Heart right ventricle (tissue), 16 donors: ENCODE measurements at regions not wholly inside any gene's neighbourhood (a gene's known extent, or its start where the extent isn't known, plus 50 kb on each side); places are given as distances from the start of the nearest gene placed in this dataset.
A peak's percentile ranks its signal among the peaks of the same experiment; 100 is the strongest.

Source experiments
- ATAC-seq, 8 donors: fragments of 200-7000 bp; cut with Tn5 transposase; one replicate each; pipeline ENCODE4 v1.9.1; 2020; ENCODE audit warnings: mild to moderate bottlenecking in 8 of 8, moderate library complexity in 8 of 8, moderate number of reproducible peaks in 1 of 8
- DNase-seq, 2 donors: peaks; one replicate each; pipeline ENCODE4 v3.0.0-alpha.2; 2020
- H3K27ac ChIP-seq, 10 donors: fragments of 200-600 bp; sonication (generic) in 2 of 10; one replicate each; pipeline versions ENCODE4 v1.5.0 to v1.8.0; 2020 to 2022; ENCODE audit warnings: mild to moderate bottlenecking in 3 of 10
- H3K27me3 ChIP-seq, 7 donors: fragments of 200-600 bp; one replicate each; pipeline ENCODE4 v1.8.0; 2021 to 2022; ENCODE audit warnings: mild to moderate bottlenecking in 2 of 7
- H3K36me3 ChIP-seq, 9 donors: fragments of 200-600 bp; sonication (generic) in 1 of 9; one replicate each; pipeline versions ENCODE4 v1.5.0 to v1.8.0; 2020 to 2022; ENCODE audit warnings: mild to moderate bottlenecking in 2 of 9
- H3K4me1 ChIP-seq, 9 donors: fragments of 200-600 bp; sonication (generic) in 1 of 9; one replicate each; pipeline versions ENCODE4 v1.5.0 to v1.8.0; 2020 to 2022; ENCODE audit warnings: mild to moderate bottlenecking in 4 of 9
- H3K4me3 ChIP-seq, 10 donors: fragments of 200-600 bp; sonication (generic) in 2 of 10; one replicate each; pipeline versions ENCODE4 v1.5.0 to v1.8.0; 2020 to 2022; ENCODE audit warnings: mild to moderate bottlenecking in 7 of 10, moderate library complexity in 2 of 10
- H3K9me3 ChIP-seq, 11 donors: fragments of 200-600 bp in 10 of 11; sonication (generic) in 2 of 11; one replicate each; pipeline versions ENCODE4 v1.5.0 to v1.8.0; 2013 to 2022; ENCODE audit warnings: mild to moderate bottlenecking in 2 of 11, control low read depth in 1 of 11, moderate library complexity in 1 of 11
- WGBS, 2 donors: extraction: QIAGEN DNeasy Blood & Tissue Kit; methylation state at CpG; one replicate each; pipeline ENCODE4 v1.1.7; 2013; ENCODE audit warnings: inconsistent platforms in 1 of 2; 5-methylcytosine and 5-hydroxymethylcytosine counted together
- intact Hi-C, 10 donors: fragments of 100-400 bp; cut with DNase I; formaldehyde crosslinking; loops; one replicate each; pipeline versions ENCODE4 v1.11.1 to v1.14.2; 2022
- TF ChIP-seq, protein P1 (sequence below), 9 donors: fragments of 200-600 bp; sonication (generic) in 2 of 9; IDR thresholded peaks; one replicate each; pipeline versions ENCODE4 v1.5.0 to v1.8.0; 2021 to 2022; ENCODE audit warnings: antibody characterized with exemption in 9 of 9, mild to moderate bottlenecking in 5 of 9, moderate library complexity in 1 of 9
- donor health status: Arrhythmogenic right ventricular cardiomyopathy.
- donor health status: ischemic (EF 13 %, LVEDD 7.1; RV severe dilation, severe dysfunction).
- donor health status: healthy with polysubstance abuse.
- donor health status: DM: no; HTN: yes; CAD: no.
- donor health status: DM: no; HTN: no; CAD: no.
- donor health status: ischemic (EF 25% LVEDD 6.9; RV normal size, moderate dysfunction).
- donor health status: ischemic (EF 25% LVEDD 5.7; RV mildly dilated, moderate dysfunction).
- donor health status: healthy.
- donor health status: DM: yes; HTN: yes; CAD: no.
- donor health status: Ischemic cardiomyopathy.
- donor health status: ischemic (EF 35%, LVEDD 5.7; RV mildly dilated, moderate dysfunction).
- donor health status: nonischemic (EF 11% LVEDD 7.7; RV severe dilation, severe dysfunction).
- donor health status: DM: yes; HTN: yes; CAD: no.
- donor health status: PGD.
- donor health status: ischemic (EF 29% LVEDD 5.4; RV normal size, mild dysfunction).
- donor health status: nonischemic (EF 23%, LVEDD 6.1; RV moderate dilation, normal function).

DNA sequence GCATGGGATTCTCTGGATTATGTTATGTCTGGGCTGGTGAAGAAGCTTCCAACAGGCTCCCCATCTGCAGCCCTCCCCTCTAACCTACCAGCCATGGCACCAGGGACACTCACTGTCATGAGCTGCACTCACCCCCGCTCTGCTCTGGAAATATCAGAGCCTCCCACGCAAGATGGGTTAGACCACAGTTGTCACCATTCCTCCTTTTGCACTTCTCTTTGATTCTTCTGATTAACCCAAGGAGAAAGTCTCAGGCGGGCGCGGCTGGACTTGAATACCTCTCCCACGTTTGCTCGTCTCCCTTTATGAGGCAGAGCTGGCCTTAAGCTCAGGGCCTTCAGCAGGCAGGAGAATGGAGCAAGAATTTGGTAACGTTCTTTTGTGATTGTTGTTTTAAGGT is 128.1 kb downstream of the CEBPB start:
- Histone ChIP-seq H3K9me3 (peaks cover 0 to 4% (median 0%) of the 10 kb centered on the region in 11 donors), H3K4me1 (peaks cover 0 to 31% (median 23%) of the 10 kb centered on the region in 9 donors), H3K27ac (no peak overlapping the region), H3K4me3 (no peak overlapping the region), H3K36me3 (no peaks in the 10 kb centered on the region), H3K27me3 (no peaks in the 10 kb centered on the region)
- 82 to 91% methylated on average over 8 of the region's 8 CpGs for WGBS, 2 donors
- intact Hi-C loops = loop anchor here in 1 of 10 donors (5.0 kb wide), 1 partner anchor 41 kb away; no protein-coding TSS in a partner anchor
- TF ChIP-seq, protein P1, sequence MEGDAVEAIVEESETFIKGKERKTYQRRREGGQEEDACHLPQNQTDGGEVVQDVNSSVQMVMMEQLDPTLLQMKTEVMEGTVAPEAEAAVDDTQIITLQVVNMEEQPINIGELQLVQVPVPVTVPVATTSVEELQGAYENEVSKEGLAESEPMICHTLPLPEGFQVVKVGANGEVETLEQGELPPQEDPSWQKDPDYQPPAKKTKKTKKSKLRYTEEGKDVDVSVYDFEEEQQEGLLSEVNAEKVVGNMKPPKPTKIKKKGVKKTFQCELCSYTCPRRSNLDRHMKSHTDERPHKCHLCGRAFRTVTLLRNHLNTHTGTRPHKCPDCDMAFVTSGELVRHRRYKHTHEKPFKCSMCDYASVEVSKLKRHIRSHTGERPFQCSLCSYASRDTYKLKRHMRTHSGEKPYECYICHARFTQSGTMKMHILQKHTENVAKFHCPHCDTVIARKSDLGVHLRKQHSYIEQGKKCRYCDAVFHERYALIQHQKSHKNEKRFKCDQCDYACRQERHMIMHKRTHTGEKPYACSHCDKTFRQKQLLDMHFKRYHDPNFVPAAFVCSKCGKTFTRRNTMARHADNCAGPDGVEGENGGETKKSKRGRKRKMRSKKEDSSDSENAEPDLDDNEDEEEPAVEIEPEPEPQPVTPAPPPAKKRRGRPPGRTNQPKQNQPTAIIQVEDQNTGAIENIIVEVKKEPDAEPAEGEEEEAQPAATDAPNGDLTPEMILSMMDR (IDR thresholded peaks at IDR 0.05) = no peak
- DNase-seq (no peak), ATAC-seq (no peak)

- Histone ChIP-seq H3K4me1 (peaks cover 0 to 39% (median 23%) of the 10 kb centered on the region in 9 donors), H3K9me3 (no peaks in the 10 kb centered on the region), H3K27me3 (no peaks in the 10 kb centered on the region), H3K4me3 (peak overlapping the region in 1 of 10 donors; percentile 10), H3K36me3 (no peaks in the 10 kb centered on the region), H3K27ac (peak overlapping the region in 1 of 10 donors; percentile 85)
- ATAC-seq (no peak), DNase-seq (no peak)
- intact Hi-C loops = no loop called here
- TF ChIP-seq, protein P1 (IDR thresholded peaks at IDR 0.05) = no peak
- 82 to 86% methylated on average over 13 of the region's 13 CpGs for WGBS, 2 donors
Observed at GRCh38 chr20:50320005-50320900, 129.6 kb downstream of the CEBPB start.

- Histone ChIP-seq H3K36me3 (no peaks in the 10 kb centered on the region), H3K4me1 (peaks cover 0 to 43% (median 16%) of the 10 kb centered on the region in 9 donors), H3K27ac (peak overlapping the region in 5 of 10 donors; percentile 3 to 85 (median 42)), H3K4me3 (peak overlapping the region in 1 of 10 donors; percentile 10), H3K9me3 (no peaks in the 10 kb centered on the region), H3K27me3 (no peaks in the 10 kb centered on the region)
- ATAC-seq = peak; percentile 87 to 98 (median 92)
- DNase-seq = peak; percentile 73 to 85
- TF ChIP-seq, protein P1 (IDR thresholded peaks at IDR 0.05) = no peak
- 61 to 65% methylated on average over 21 of the region's 21 CpGs for WGBS, 2 donors
- intact Hi-C loops = no loop called here
Observed at GRCh38 chr20:50320901-50321796, 130.5 kb downstream of the CEBPB start.
